Stimulated activated CD8-positive, alpha-beta memory T cell treated with anti-CD3 and anti-CD28 coated beads, Interleukin-12 subunit alpha, Interleukin-12 subunit beta, amount 100 ng/mL, for 4 hours (primary cell): ENCODE measurements at regions not wholly inside any gene's neighbourhood (a gene's known extent, or its start where the extent isn't known, plus 50 kb on each side); places are given as distances from the start of the nearest gene placed in this dataset.

Experiments used
- DNase-seq: peaks from one replicate; pipeline ENCODE4 v3.0.0-alpha.2; 2020; ENCODE audit warnings: low read depth

- DNase-seq = no peak
These were observed 171.6 kb downstream of the ANAPC1 start for GRCh38 chr2:111712361-111712760.

DNA sequence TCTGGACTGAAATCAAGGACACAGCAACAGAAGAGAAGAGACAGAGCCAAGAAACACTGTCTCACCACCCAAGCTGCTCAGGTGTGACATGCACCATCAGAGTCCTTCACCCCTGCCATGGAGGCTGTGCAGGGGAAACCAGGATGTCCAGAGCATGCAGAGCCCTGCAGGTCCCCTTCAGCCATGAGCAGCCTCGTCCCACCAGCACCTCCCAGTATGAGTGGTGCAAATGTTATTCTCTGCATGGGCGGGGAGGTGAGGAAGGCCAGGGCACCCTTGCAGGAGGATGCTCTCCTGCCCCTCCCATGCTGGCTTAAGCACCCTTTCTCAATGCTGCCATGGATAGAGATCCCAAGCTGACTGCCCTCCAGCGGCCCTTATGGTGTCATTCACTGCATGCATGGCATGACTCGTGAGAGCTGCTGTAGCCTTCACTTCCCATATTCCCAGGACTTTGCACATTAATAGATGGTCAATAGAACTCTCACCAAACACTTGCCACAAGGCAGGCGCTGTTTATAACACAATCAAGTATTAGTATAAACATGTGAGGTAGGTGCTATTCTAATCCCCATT, 171.0 kb downstream of the ANAPC1 start:
- no peak for DNase-seq

- no peak for DNase-seq
These were observed 167.7 kb downstream of the ANAPC1 start for GRCh38 chr2:111715987-111716904.

DNA sequence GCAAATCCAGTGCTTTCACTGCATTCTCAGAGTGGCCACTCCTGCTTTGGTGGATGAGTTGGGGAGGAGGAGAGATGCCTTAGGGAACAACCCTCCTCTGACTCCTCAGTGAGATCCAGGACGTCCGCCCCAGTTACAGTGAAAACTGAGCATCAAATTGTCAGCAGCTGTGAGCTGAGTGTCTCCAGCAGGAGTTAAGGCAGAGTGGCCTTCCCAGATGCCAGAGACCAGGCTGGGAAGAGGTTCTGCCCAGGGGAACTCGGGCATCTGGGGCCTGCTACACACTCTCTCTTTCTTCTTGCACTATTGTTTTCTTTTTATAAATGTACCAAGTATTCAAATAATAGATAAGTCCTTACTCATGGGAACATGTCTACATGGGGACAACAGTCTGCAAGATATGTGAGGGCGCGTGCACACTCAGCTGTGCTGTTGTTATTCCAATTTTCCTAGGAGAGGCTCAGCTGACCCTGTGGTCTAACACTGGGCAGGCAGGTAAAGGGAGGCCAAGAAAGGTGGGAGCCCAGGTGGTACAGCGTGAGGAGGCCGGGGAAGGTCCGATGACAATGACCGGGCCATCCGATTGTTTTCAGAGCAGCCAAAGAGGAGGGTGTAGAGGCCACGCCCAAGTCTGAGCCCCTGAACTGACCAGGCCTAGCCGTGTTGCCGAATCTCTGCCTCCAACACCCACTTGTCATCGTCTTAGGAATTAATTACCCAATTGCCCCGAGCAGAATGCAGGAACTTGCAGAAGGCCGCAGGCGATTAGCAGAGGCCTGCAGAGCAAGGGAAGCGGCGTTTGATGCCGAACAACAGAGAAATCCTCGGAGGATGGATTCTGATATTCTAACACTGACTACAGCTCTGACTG, 166.9 kb downstream of the ANAPC1 start:
- DNase-seq = no peak
